GM21367 (cell line): ENCODE measurements at regions not wholly inside any gene's neighbourhood (a gene's known extent, or its start where the extent isn't known, plus 50 kb on each side); places are given as distances from the start of the nearest gene placed in this dataset.

Source experiments
- ATAC-seq: cut with Tn5 transposase; IDR thresholded peaks from one replicate; pipeline ENCODE4 v1.9.1; 2021; ENCODE audit not compliant: unreplicated experiment

DNA sequence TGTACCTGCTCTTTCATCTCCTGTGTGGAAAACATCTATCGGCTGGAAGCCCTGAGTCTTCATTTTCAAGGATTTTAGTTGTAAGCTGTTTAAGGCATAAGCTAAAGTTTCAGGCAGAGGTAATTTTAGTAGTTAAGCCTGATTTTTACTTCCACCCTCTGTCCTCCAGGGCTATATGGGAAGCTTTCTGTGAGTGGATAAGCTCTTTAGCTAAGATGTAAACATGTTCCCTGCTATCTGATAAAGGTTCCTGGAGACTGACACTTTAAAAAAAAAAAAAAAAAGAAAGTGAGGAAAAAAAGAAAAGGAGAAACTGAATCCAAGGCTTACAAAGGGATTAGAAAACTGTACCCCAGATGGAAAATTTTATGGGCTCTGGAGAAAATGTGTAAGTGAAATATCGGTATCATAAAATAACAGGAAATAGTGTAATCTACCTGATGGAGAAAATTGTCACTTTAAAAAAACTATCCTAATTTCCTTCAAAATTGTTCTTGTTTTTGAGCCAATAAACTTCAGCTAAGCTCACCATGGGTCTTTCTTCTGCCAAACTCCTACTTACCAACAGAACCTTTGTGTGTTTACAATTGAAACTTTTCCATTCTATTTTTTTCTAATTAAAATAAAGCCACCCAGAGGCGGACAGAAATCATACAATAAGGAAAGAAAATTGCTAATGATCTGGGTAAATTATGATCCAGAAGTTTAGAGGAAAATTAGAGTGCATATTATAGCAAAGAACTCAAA lies 180.5 kb downstream of the TGFB2 start:
- ATAC-seq, result no peak

DNA sequence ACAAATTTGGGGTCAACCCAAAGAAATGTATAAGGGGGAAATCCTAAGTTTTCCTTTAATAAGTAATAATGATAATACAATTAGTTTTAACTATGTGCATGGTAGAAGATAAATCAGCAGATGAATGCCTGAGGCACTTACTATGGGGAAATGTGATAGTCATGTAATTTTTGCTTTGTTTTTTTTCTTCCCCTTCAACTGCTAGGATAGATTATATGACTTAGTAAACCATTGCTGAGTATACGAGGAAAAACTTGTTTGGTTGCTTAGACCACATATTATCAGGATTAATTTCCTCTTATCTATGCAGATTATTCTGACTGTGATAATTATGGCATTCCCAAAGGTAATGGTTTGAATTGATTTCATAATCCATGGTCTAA lies 181.1 kb downstream of the TGFB2 start:
- no peak for ATAC-seq

DNA sequence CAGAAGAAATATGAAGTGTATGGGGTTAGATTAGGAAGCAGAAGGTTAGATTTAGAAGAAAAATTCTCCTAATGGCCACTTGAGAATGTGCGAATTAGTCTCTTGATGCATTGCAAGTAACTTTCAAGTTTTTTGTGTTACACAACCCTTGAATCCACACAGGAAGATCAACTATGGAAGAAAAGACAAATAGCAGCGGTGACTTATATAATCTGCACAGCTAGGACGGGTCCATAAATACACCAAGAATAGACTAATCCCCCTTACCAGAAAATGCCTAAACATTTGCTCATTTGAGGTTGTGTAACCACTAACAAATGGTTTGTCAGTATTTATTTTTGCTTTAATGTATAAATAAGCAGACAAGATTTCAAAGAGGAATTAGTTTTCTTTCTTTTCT lies 182.6 kb downstream of the TGFB2 start:
- no peak for ATAC-seq

DNA sequence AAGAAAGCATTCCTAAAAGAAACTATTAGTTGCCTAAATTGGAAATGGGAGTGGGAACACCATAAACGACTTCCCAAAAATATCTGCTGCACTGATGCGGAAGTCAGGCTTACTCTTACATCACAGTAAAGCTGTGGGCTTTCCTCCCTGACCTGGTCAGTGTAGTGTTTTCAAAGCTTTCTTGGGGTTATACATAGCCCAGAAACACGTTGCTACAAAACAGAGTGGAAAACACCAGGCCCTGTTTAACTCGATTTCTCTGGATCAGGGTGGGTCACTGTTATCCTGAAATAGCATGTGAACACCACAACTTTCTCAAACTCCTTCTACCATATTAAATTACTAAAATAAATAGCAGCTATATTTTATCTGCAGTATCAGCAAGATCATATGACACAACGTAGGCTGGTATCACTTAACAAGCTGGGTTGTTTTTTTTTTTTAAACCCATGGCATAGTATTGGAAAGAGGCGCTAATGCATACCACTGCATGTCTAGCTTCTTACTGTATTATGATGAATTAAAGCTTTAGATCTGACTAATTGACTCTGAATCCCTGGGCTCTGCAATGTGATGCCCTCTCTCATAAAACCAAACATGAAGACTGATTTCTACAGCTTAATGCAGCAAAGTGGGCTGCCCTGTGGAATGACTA lies 184.6 kb downstream of the TGFB2 start:
- no peak for ATAC-seq

DNA sequence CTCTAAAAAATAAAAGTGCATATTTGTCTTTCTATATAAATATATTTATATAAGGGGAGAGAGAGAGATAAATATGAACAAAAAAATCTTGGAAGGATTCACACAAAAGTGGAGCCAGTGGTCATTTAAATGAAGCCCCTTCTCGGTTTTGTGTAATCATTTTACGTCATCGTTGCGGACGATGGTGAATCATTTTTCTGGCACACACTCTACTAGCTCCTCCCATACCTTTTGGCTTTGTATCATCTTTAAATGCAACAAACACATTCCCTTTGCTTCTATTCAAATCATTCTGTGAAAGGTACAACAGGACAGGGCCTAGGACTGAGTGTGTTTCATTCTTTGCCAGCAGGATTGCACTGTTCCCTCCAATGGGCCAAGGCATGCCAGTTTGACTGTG lies 186.8 kb downstream of the TGFB2 start:
- no peak for ATAC-seq

DNA sequence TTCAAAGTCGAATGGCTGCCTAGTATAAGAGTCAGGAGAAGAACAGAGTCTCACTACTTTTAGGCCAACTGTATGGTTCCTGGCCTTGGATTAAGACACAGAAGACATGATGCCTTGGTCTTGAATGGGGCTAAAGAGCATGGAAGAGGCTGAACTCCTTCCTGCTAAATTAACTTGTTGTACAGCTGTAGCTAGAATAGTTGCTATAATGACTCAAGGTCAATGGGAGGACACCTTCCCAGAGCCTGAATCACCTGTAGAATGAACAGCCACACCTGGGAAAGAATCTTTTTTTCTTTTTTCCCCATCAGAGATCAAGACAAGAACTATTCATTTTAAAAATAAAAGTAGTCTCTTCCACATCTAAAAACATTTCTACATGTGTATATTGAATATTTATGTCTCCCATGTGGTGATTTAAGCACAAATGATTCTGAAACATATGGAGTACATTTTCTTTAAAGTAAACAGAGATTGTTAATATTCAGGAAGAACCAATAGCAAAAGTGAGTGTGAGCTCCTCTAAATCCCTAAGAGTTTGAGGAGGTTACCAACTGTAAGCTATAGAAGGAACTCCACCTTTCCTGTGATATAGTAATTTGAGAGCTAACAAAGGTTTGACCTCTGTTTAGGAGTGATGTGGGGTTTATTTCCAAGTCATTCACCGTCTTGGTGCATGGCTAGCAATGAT lies 191.3 kb downstream of the TGFB2 start:
- no peak for ATAC-seq

DNA sequence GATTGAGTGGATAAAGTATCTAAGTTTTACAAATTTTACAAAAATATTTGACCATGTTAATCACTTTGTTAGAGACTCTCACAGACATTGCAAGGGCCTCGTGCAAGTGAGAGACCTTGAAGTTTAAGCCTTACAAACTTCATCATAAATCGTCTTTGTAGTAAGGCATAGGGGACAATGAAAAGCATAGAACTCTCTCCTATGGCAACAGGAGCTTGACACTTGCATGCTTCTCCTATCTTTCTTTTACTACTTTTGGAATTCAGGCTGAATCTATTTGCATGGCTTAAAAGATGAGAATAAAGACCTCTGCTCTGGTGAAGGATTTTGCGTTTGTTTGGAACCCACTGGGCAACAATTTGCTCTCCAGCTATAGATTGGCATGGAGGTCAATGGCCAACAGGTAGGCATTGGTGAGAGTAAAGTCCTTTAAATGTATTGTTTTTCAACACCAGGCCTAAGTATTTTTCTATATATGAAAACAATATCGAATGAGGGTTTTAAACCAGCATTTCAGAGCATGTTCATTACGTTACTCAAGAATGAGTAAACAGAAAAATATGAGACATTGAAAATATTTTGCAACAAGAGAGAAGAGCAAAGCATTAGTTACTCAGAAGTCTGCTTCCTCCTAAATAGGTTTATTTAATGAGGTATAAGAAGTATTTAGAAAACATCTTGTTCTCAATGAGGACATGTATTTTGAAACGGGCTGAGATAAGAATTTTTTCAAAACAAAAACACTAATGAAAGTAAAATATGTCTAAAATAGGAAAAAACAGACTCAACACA lies 192.2 kb downstream of the TGFB2 start:
- no peak for ATAC-seq

DNA sequence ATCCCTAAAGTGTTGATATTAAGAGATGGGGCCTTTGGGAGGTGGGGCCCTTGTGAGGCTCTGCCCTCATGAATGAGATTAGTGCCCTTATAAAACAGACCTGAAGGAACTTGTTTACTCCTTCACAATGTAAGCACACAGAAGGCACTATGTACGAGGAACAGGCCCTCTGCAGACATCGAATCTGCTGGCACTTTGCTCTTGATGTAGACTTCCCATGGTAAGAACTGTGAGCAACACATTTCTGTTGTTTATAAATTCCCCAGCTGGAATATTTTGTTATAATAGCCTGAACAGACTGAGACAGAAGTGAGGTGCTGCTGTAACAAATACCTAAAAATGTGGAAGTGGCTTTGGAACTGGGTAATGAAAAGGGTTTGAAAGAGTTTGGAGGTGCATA lies 193.2 kb downstream of the TGFB2 start:
- no peak for ATAC-seq

DNA sequence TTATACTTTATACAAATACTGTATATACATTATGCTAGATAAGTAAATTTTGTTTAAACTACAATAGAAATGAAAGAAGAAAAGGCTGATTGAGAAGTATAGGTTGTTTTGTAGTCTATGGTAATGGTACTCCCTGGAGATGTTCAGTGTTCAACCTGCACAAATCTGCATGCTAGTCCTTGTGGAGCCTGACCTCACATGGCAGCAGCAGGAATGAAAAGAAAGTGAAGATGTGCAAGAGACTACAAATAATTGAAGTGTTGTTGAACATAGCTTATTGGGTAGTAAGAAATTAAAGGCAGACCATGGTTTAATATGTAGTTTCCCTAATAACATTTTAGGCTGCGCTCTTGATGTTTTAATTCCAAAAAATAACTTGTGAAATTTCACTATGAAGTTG lies 201.2 kb downstream of the TGFB2 start:
- no peak for ATAC-seq

DNA sequence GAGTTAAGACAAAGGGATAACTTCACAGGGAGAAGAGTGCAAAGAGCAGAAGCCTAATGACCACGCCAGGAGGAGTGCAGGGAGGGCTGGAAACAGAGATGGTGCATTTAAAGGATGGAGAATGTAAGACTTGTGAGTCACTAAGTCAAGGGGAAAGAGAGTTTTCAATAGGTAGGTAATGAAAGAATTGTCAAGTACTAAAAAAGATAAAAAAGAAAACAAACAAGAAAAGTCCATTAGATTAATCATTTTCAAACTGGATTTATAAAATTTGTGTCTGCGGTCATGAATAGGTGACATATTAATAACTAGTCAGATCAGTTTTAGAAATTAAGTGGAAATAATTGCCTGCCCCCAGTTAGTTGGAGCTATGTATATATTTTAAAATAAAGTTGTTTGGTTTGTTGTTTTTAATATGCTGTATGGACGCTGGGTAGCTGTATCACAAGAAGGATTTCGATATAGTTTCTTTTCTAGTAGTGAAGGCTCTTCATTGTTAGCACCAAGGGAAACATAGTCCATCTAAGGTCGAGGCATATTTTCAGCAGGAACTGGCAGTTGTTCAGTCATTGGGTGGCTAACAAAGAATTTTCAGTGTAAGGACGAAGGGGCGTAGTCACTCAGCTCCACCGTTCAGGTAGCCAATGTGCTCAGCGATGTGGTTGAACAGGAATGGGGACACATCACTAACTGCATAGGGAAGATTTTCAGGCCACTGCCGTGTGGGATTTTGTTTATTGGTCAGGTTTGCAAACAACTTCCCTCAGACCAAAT lies 203.0 kb downstream of the TGFB2 start:
- ATAC-seq, result no peak

DNA sequence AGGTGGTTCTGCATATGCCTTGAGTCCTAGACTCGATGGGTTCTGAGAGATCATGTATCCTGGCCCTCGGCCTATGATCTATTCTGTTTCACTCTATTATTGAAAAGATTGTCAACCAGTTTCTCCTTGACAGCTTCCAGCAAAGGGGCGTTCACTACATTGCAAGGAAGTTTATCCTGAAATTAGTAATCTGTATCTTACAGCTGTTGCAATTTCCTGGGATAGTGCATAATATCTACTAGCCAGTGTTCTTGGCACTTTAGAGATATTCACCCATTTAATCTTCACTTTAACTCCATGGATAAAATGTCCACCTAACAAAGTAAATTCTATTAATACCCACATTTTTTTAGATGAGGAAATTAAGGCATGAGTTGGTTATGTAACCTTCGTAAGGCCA lies 203.6 kb downstream of the TGFB2 start:
- no peak for ATAC-seq

DNA sequence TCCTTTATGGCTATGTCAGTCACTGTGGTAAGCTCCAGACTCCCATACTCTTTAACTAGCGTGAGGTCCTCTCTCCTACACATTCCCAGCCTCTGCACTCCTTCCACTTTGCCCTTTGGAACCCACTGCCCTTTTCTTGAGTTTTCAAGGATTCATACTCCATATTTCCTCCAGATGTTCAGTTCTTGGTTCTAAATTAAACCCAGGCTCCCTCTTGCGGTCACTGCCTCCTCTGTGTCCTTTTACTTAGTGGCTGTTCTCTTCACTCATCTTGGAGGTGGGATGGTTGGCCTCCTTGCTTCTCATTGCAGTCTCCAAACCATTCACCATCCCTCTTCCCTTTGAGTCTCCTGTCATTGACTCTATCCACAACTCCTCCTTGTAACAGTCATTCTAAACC lies 208.1 kb downstream of the TGFB2 start:
- no peak for ATAC-seq

DNA sequence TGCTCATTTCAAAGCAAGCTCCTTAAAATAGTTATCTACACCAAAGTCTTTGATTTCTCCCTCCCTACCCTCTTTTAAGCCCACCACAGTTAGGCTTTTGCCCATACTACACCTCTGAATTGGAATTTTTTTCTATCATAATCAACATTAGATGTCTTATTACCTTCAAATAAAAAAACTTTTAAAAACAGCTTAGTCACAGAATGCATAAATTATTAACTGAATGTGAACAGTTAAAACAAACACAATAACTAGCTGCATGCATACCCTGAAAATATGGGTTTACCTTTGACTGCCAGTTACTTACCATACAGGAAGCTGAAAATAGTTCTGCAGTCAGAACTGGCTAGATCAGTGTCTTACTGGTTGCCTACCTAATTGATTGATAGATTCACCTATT lies 210.9 kb downstream of the TGFB2 start:
- no peak for ATAC-seq

DNA sequence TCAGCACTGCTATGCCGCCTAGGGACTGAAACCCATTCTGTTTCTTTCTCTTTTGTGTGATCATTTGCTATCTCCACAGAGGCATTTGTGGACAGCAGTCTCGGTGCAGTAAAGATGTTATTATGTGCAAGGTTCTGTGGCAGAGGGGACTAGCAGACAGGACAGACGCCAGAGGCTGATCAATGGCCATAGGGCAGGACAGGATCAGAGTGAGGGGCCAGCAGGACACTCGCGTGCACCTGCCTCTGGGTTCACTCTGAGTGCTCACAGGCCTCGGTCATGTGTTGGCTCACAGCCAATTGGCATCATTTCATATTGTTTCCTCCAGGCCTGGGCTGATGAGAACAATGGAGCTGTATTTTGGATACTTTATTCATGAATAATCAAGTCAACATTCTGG lies 212.6 kb downstream of the TGFB2 start:
- no peak for ATAC-seq

DNA sequence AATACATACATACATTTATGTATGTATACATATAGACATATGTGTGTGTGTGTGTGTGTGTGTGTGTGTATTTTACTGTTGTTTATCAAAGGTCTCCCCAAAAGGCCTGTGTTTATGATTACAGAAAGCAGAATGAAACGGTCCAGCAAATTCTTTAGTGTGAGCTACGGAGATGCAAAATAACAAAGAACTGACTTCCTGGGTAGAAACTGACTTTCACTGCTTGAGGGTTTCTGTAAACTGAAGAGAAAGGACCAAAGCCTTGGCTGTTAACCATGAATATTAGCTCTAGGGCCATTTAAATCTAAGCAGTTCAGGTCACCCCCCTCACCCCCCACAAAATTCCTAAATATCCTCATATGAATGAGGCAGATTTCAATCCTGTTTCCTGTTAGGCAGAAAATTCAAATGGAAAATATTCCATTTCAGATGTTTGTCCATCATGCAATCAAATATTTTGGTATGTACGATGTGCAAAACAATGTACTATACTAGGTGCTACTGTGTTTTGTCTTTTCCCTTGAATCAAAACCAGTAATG lies 213.2 kb downstream of the TGFB2 start:
- ATAC-seq, result no peak

DNA sequence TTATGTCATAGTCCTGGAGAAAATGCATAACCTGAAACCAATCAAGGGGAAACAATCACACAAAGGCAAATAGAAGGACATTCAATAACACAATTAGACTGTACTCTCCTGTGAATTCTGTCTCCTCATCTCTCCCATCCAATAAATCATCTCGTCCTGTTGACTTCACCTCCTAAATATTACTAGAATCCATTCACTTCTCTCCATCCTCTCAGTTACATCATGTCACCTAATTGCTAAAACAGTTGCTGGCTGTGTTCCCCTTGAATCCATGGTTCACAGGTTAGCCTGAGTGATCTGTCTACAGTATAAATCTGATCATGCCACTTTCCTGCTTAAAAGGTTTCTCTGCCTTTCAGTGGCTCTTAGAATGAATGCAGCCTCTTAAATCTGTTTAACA lies 220.2 kb downstream of the TGFB2 start:
- ATAC-seq, result no peak

DNA sequence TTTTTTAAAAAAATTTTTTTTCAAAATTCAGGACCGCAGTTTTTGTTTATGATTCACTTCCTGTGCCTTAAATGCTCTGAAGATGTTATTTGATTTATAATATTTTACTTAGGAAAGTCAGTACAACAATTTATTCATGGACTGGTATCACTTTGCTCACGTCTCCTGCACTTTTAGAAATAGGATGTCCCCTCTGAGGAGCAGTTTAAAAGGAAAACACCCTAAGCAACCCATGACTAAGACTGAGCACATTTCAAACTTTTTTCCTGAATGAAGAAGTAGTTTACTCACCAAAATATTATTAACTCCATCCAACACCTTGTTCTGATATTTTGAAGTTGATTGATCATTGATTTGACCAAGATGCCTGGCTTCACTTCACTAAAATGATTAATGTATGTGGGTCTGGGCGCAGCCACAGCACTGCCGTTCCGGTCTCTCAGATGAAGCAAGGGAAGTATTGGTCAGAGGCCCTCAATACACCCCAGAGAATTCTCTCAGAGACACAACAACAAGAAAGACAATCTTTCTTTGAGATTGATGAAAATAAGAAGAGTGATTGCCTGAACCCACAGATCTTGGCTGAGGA lies 223.9 kb downstream of the TGFB2 start:
- no peak for ATAC-seq

DNA sequence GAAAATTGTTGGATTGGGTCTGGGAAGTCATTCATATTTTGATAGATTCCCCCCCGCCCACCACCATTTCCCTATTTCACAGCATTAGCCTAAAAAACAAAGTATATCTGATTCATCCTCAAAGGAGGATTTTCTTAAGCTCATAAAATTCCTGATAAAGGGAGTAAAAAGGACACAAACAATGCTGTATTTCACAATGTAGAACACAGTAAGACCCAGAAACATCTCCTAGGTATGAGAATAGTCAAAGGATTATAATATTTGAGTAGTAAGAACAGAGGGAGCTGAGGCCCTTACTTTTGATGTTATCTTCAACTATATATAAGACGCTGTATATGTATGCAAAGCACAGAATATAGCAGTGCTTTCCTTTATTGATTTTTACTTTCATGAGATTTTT lies 225.3 kb downstream of the TGFB2 start:
- ATAC-seq, result no peak

DNA sequence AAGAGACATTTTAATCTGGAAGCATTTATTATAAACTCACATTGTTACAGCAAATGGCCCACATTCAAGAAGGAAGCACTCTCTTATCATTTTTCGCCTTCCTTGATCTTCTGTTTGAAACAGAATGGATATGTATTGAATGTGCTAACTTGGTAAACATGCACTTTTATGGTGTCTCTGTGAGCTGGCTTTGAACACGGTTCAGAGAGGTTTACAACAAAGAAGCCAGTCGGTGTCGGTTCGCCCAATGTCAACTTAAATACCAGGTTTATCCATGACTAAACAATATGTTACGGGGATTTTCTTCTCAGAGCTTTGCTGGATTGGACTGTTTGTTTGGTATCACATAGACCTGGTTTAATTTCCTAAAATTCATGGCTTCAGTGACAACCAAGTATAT lies 226.4 kb downstream of the TGFB2 start:
- no peak for ATAC-seq

DNA sequence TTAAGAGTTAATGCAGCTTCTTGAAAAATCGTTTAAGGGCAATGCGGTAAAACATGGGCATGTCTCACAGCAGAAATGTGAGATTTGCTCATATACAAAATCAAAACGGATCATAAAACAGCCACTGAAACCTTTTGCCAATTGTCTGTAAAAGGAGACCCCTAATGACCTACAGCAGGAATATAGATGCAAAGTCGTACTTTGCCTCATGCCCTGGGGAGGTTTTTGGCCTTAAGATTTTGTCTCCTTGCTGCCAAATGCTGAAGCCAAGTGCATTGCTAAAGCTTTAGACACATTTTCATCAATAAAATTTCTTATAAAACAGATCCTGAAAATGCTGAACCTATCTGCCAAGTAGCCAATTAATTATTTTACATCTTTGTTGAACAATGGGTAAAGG lies 226.9 kb downstream of the TGFB2 start:
- ATAC-seq, result no peak
